Suprapubic skin (tissue), 4 donors: ENCODE measurements at regions not wholly inside any gene's neighbourhood (a gene's known extent, or its start where the extent isn't known, plus 50 kb on each side); places are given as distances from the start of the nearest gene placed in this dataset.
"Not testable (repeated sequence)": the region's sequence is repeated elsewhere in the genome, so short reads cannot be mapped to it uniquely, and the experiment has no call there.

Source experiments
- DNase-seq, 2 donors: peaks; one replicate each; pipeline ENCODE4 v3.0.0-alpha.2; 2019; ENCODE audit warnings: low spot score in 2 of 2
- H3K27ac ChIP-seq: fragments of 200-600 bp; sonication (generic); one replicate; pipeline ENCODE4 v1.5.1; 2019
- H3K27me3 ChIP-seq: fragments of 200-600 bp; sonication (generic); one replicate; pipeline ENCODE4 v1.5.1; 2019
- H3K36me3 ChIP-seq: fragments of 200-600 bp; sonication (generic); one replicate; pipeline ENCODE4 v1.5.1; 2019
- H3K4me1 ChIP-seq: fragments of 200-600 bp; sonication (generic); one replicate; pipeline ENCODE4 v1.5.1; 2019
- H3K4me3 ChIP-seq: fragments of 200-600 bp; sonication (generic); one replicate; pipeline ENCODE4 v1.5.1; 2019; ENCODE audit warnings: mild to moderate bottlenecking
- H3K9me3 ChIP-seq: fragments of 200-600 bp; sonication (generic); one replicate; pipeline ENCODE4 v1.5.1; 2019
- EP300 ChIP-seq: sonication (generic); formaldehyde crosslinking; IDR thresholded peaks from one replicate; pipeline ENCODE4 v1.6.1; 2017; ENCODE audit warnings: antibody characterized with exemption
- POLR2A ChIP-seq, 2 donors: fragments of 450-650 bp; IDR thresholded peaks; one replicate each; pipeline ENCODE4 v1.6.1; 2017; ENCODE audit warnings: antibody characterized with exemption in 2 of 2, mild to moderate bottlenecking in 2 of 2, moderate library complexity in 2 of 2
- POLR2AphosphoS5 ChIP-seq, 3 donors: sonication (generic); formaldehyde crosslinking; IDR thresholded peaks; one replicate each; pipeline ENCODE4 v1.6.1; 2017; ENCODE audit warnings: antibody characterized with exemption in 3 of 3
- WGBS: methylation state at CpG from one replicate; pipeline ENCODE4 v1.1.5; 2018; 5-methylcytosine and 5-hydroxymethylcytosine counted together
- TF ChIP-seq, protein P1 (sequence below), 2 donors: fragments of 200-600 bp in 1 of 2; fragments of 450-650 bp in 1 of 2; sonication (generic) in 1 of 2; IDR thresholded peaks; one replicate each; pipeline ENCODE4 v1.5.1; 2016 to 2019; ENCODE audit warnings: antibody characterized with exemption in 2 of 2, mild to moderate bottlenecking in 1 of 2, moderate library complexity in 1 of 2

DNA sequence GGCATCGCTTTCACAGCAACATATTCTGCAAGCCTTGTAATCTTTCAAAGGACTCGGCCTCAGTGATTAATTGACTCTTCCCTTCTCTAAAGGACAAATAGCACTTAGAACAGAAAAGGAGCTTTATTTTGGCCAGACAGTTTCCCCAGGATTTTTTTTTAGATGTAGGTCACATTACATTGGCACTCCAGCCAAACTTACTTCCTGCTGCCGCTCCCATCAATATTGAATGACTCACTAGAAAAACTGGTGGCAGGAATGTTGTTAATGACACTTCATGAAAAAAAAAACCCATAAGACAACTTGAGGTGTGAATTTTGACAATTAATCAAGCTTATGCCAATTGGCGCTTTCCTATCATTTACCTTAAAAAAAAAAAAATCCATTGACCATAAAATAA, 432.6 kb downstream of the TOX3 start:
- 43% methylated on average over 4 of the region's 4 CpGs for WGBS
- no peaks in the 10 kb centered on the region for H3K36me3 ChIP-seq
- no peak overlapping the region for H3K27ac ChIP-seq
- peaks cover 8% of the 10 kb centered on the region for H3K9me3 ChIP-seq
- no peaks in the 10 kb centered on the region for H3K27me3 ChIP-seq
- peaks cover 17% of the 10 kb centered on the region for H3K4me1 ChIP-seq
- TF ChIP-seq POLR2AphosphoS5 (IDR thresholded peaks at IDR 0.05) (no peak), EP300 (no peak), POLR2A (IDR thresholded peaks at IDR 0.05) (no peak)
- TF ChIP-seq, protein P1, sequence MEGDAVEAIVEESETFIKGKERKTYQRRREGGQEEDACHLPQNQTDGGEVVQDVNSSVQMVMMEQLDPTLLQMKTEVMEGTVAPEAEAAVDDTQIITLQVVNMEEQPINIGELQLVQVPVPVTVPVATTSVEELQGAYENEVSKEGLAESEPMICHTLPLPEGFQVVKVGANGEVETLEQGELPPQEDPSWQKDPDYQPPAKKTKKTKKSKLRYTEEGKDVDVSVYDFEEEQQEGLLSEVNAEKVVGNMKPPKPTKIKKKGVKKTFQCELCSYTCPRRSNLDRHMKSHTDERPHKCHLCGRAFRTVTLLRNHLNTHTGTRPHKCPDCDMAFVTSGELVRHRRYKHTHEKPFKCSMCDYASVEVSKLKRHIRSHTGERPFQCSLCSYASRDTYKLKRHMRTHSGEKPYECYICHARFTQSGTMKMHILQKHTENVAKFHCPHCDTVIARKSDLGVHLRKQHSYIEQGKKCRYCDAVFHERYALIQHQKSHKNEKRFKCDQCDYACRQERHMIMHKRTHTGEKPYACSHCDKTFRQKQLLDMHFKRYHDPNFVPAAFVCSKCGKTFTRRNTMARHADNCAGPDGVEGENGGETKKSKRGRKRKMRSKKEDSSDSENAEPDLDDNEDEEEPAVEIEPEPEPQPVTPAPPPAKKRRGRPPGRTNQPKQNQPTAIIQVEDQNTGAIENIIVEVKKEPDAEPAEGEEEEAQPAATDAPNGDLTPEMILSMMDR (IDR thresholded peaks at IDR 0.05) = no peak
- H3K4me3 ChIP-seq = no peak overlapping the region
- no peak for DNase-seq

DNA sequence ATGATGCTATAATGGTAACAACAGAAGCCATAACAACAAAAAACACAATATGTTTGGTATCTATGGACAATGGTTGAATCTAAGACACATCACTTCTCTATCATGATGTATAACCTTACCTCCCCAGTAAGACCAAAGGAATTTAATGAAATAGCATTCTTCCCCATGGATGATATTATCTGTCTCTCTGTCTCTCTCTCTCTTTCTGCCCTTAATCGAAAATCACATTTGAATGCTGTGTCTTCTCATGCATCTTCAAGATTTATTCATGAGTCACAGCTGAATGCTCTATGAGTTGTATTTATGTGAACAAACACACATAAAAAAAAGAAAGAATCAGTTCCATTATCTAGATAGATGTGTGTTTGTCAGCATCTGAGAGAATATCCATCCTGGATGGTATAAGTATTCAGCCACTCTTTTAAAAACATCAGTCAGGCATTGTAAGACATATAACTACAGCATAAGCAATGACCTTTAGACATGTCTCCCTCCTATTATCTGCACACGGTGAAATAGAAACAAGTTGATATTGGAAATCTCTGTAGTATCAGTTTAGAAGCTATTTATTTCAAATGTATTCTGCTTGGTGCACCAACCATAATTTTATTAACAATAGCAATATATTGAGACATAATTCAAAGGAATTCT, 433.3 kb downstream of the TOX3 start:
- H3K27ac ChIP-seq = no peak overlapping the region
- no peak for TF ChIP-seq POLR2A (IDR thresholded peaks at IDR 0.05)
- TF ChIP-seq, protein P1 (IDR thresholded peaks at IDR 0.05) = no peak
- TF ChIP-seq EP300 = no peak
- no peak for TF ChIP-seq POLR2AphosphoS5 (IDR thresholded peaks at IDR 0.05)
- 68% methylated on average over 2 of the region's 2 CpGs for WGBS

DNA sequence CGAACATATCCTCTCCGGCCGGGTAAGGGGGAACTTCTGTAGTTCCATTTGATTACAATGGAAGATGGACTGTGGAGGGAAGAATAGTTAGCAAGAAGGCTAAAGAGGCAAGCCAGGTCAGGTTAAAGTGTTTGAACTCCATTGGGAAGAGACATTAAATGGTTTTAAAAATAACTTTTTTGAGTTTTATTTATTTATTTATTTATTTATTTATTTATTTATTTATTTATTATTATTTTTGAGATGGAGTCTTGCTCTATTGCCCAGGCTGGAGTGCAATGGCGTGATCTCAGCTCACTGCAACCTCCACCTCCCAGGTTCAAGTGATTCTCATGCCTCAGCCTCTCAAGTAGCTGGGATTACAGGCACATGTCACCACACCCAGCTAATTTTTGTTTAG, 441.9 kb downstream of the TOX3 start:
- 93% methylated on average over 4 of the region's 4 CpGs for WGBS
- DNase-seq, H3K36me3 ChIP-seq, H3K4me3 ChIP-seq, H3K27me3 ChIP-seq, H3K9me3 ChIP-seq, H3K4me1 ChIP-seq, H3K27ac ChIP-seq: not testable (repeated sequence)

More for the DNA sequence above, 433.3 kb downstream of the TOX3 start:
- H3K36me3 ChIP-seq = no peaks in the 10 kb centered on the region
- peaks cover 17% of the 10 kb centered on the region for H3K4me1 ChIP-seq
- peaks cover 6% of the 10 kb centered on the region for H3K9me3 ChIP-seq
- no peak overlapping the region for H3K4me3 ChIP-seq
- DNase-seq = no peak
- H3K27me3 ChIP-seq = no peaks in the 10 kb centered on the region

DNA sequence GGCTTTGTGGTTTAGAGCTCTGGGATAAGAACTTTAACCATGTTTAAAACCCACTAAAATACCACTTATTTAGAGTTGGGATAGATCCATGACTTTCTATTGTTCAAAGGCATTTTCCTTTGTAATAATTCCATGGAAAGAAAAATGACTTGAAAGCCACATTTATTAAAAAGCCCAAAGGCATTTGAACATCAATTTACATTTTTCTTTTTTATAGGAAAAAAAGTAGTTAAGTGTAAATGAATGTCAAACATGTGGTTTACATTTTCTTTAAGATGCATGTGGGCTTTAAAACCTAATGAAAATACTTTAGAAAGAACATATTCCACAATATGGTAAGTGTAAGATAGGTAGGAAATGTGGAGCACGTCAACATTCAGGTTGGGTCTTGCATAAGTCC, 443.2 kb downstream of the TOX3 start:
- no peaks in the 10 kb centered on the region for H3K36me3 ChIP-seq
- 59% methylated on average over 1 of the region's 1 CpG for WGBS
- no peak overlapping the region for H3K27ac ChIP-seq
- no peak overlapping the region for H3K4me3 ChIP-seq
- TF ChIP-seq, protein P1 (IDR thresholded peaks at IDR 0.05) = no peak
- TF ChIP-seq POLR2AphosphoS5 (IDR thresholded peaks at IDR 0.05) = no peak
- TF ChIP-seq EP300 = no peak
- no peak for TF ChIP-seq POLR2A (IDR thresholded peaks at IDR 0.05)
- DNase-seq = no peak
- H3K9me3 ChIP-seq = no peaks in the 10 kb centered on the region
- no peaks in the 10 kb centered on the region for H3K27me3 ChIP-seq
- H3K4me1 ChIP-seq = no peaks in the 10 kb centered on the region

DNA sequence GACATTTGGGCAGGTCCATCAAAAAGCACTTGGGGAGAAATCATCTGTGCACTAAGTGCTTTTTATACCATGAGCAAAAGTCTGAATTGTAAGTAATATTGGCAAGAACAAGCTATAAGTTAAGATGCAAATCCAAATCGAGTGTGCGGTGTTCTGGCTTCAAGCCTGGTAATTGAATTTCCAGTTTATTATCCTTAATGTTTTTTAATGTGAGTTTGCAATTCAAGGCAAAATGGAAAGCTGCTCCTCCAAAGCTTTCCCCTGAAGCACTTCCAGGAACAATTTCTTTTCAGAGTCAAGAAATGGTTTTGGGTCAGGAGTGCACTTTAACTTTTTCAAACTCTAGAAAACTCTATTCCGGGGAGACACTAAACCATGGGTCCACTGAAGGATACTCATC, 445.7 kb downstream of the TOX3 start:
- H3K4me1 ChIP-seq = no peaks in the 10 kb centered on the region
- no peak overlapping the region for H3K27ac ChIP-seq
- WGBS = 67% methylated on average over 3 of the region's 3 CpGs
- no peaks in the 10 kb centered on the region for H3K36me3 ChIP-seq
- no peaks in the 10 kb centered on the region for H3K27me3 ChIP-seq
- H3K9me3 ChIP-seq = no peaks in the 10 kb centered on the region
- DNase-seq = no peak
- TF ChIP-seq, protein P1 (IDR thresholded peaks at IDR 0.05) = no peak
- TF ChIP-seq POLR2A (IDR thresholded peaks at IDR 0.05) (no peak), POLR2AphosphoS5 (IDR thresholded peaks at IDR 0.05) (no peak), EP300 (no peak)
- no peak overlapping the region for H3K4me3 ChIP-seq

DNA sequence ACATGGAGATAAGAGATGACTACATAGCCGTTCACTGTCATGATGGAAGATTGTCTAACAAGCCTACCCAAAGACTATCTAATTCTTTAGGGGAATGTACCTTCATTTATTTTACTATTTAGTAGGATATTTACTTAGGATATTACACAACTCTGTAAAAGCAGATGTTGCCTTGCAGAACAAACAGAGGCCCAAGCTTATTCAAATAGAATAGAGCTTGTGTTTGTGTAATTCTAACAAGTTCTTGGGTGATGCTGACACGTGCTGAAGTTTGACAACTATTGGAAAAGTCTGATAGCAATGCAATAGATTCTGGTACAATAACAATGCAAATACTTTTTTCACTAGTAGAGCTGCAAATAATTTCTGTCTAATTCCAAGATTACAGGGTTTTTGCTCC, 447.6 kb downstream of the TOX3 start:
- no peak for DNase-seq
- Histone ChIP-seq H3K36me3 (no peaks in the 10 kb centered on the region), H3K27ac (no peak overlapping the region), H3K4me1 (no peaks in the 10 kb centered on the region), H3K4me3 (no peak overlapping the region), H3K27me3 (no peaks in the 10 kb centered on the region), H3K9me3 (no peaks in the 10 kb centered on the region)
- TF ChIP-seq, protein P1 (IDR thresholded peaks at IDR 0.05) = no peak
- TF ChIP-seq EP300 (no peak), POLR2A (IDR thresholded peaks at IDR 0.05) (no peak), POLR2AphosphoS5 (IDR thresholded peaks at IDR 0.05) (no peak)
- WGBS = 56% methylated on average over 2 of the region's 2 CpGs
